H1 (cell line): ENCODE measurements at regions not wholly inside any gene's neighbourhood (a gene's known extent, or its start where the extent isn't known, plus 50 kb on each side); places are given as distances from the start of the nearest gene placed in this dataset.

Experiments
- CEBPB ChIP-seq: IDR thresholded peaks from 2 replicates; pipeline ENCODE4 v1.6.1; 2012; ENCODE audit warnings: low read depth, low read length
- CTCF ChIP-seq, 3 experiments: IDR thresholded peaks; 1 replicate in 2 of 3; 2 replicates in 1 of 3; pipeline versions ENCODE4 v1.5.1 to v1.6.1; 2011; ENCODE audit warnings: low read length in 3 of 3, mild to moderate bottlenecking in 3 of 3, inconsistent platforms in 2 of 3, low read depth in 1 of 3, moderate library complexity in 1 of 3; ENCODE audit not compliant: insufficient read depth in 1 of 3; ENCODE audit errors: control extremely low read depth in 1 of 3
- JUND ChIP-seq: IDR thresholded peaks from 2 replicates; pipeline ENCODE4 v1.6.1; 2011; ENCODE audit warnings: mild to moderate bottlenecking, improper control_type of control experiment, low read length
- POLR2AphosphoS5 ChIP-seq: IDR thresholded peaks from 2 replicates; pipeline ENCODE4 v1.6.1; 2011; ENCODE audit warnings: low read depth, low read length
- RFX5 ChIP-seq: IDR thresholded peaks from 2 replicates; pipeline ENCODE4 v1.6.1; 2011; ENCODE audit warnings: low read depth, low read length, improper control_type of control experiment, borderline replicate concordance
- SIX5 ChIP-seq: IDR thresholded peaks from 2 replicates; pipeline ENCODE4 v1.6.1; 2011; ENCODE audit warnings: mild to moderate bottlenecking, low read depth, low read length
- SUZ12 ChIP-seq: fragments of 200-600 bp; sonication (generic); IDR thresholded peaks from 2 replicates; pipeline ENCODE4 v1.6.1; 2012; ENCODE audit warnings: mild to moderate bottlenecking, inconsistent platforms, low read length, moderate library complexity, mixed read lengths
- TAF1 ChIP-seq: IDR thresholded peaks from 2 replicates; pipeline ENCODE4 v1.6.1; 2011; ENCODE audit warnings: mild to moderate bottlenecking, low read depth, low read length
- TAF7 ChIP-seq: optimal IDR thresholded peaks from 2 replicates; pipeline ENCODE3; 2011; ENCODE audit warnings: low read depth, mild to moderate bottlenecking, inconsistent platforms, low read length, moderate library complexity, borderline replicate concordance
- TEAD4 ChIP-seq: IDR thresholded peaks from 2 replicates; pipeline ENCODE4 v1.6.1; 2012; ENCODE audit warnings: low read depth, low read length, inconsistent platforms, mixed read lengths
- ZNF274 ChIP-seq: IDR thresholded peaks from 2 replicates; pipeline ENCODE4 v1.7.0; 2012; ENCODE audit warnings: low read length, borderline replicate concordance; ENCODE audit errors: extremely low read depth

GRCh38 chr20:51162015-51162414, 139.1 kb upstream of the KCNG1 start:
- TF ChIP-seq JUND = no peak
- no peak for TF ChIP-seq TEAD4
- no peak for TF ChIP-seq TAF1
- TF ChIP-seq CTCF (IDR thresholded peaks at IDR 0.05; ENCODE audit: control extremely low read depth in 1 of 3, insufficient read depth in 1 of 3, low read depth in 1 of 3, low read length in 3 of 3) = no peak
- no peak for TF ChIP-seq RFX5
- TF ChIP-seq SIX5 = no peak
- no peak for TF ChIP-seq POLR2AphosphoS5
- no peak for TF ChIP-seq SUZ12
- TF ChIP-seq ZNF274 = no peak
- TF ChIP-seq CEBPB = no peak
- TF ChIP-seq TAF7 = no peak
